ENCODE measurements at regions not wholly inside any gene's neighbourhood (a gene's known extent, or its start where the extent isn't known, plus 50 kb on each side); places are given as distances from the start of the nearest gene placed in this dataset.

DNA sequence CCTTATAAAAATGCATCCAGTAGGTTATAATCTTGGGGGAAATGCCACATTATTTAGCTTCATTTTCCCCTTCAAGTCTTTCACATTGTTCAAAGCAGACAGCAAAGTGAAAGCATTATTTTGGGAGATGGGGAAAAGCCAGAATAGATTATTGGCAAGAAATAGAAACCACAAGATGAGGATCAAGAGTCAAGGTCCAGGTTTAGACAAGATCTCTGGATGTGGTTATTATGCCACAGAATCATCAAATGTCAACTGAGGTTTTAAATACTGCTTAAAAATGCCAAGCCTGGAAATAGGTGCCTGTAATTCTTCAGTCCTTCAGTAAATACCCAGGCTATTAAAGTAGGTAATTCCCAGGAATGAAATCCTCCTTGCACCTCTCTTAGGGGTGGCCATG, 65.1 kb upstream of the ALOX12 start:
- TF ChIP-seq, protein P1, sequence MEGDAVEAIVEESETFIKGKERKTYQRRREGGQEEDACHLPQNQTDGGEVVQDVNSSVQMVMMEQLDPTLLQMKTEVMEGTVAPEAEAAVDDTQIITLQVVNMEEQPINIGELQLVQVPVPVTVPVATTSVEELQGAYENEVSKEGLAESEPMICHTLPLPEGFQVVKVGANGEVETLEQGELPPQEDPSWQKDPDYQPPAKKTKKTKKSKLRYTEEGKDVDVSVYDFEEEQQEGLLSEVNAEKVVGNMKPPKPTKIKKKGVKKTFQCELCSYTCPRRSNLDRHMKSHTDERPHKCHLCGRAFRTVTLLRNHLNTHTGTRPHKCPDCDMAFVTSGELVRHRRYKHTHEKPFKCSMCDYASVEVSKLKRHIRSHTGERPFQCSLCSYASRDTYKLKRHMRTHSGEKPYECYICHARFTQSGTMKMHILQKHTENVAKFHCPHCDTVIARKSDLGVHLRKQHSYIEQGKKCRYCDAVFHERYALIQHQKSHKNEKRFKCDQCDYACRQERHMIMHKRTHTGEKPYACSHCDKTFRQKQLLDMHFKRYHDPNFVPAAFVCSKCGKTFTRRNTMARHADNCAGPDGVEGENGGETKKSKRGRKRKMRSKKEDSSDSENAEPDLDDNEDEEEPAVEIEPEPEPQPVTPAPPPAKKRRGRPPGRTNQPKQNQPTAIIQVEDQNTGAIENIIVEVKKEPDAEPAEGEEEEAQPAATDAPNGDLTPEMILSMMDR (IDR thresholded peaks at IDR 0.05; ENCODE audit: low read length): no peak
- TF ChIP-seq EZH2 (optimal IDR thresholded peaks at IDR 0.05; ENCODE audit: low read depth, low read length): no peak
- no peak for TF ChIP-seq EZH2phosphoT487 (IDR thresholded peaks at IDR 0.05; ENCODE audit: low read length)

Data from MM.1S (cell line).